ENCODE measurements at regions not wholly inside any gene's neighbourhood (a gene's known extent, or its start where the extent isn't known, plus 50 kb on each side); places are given as distances from the start of the nearest gene placed in this dataset.

- no peaks in the 10 kb centered on the region for H4K20me1 ChIP-seq (ENCODE audit: insufficient read depth, low read length)
- H3K9ac ChIP-seq (ENCODE audit: low read depth, low read length), result no peak overlapping the region
- TF ChIP-seq EZH2 (IDR thresholded peaks at IDR 0.05; ENCODE audit: borderline replicate concordance, low read depth, low read length, severe bottlenecking) (no peak), CTCF (IDR thresholded peaks at IDR 0.05; ENCODE audit: borderline replicate concordance, extremely low read depth, low read length, poor library complexity, severe bottlenecking) (no peak)
- no peaks in the 10 kb centered on the region for H3K27me3 ChIP-seq (ENCODE audit: insufficient read depth, low read length, poor library complexity)
- no peaks in the 10 kb centered on the region for H3K4me1 ChIP-seq (ENCODE audit: insufficient read depth, low read length)
- H3K36me3 ChIP-seq (ENCODE audit: insufficient read depth, low read length), result no peaks in the 10 kb centered on the region
- no peak overlapping the region for H3K27ac ChIP-seq (ENCODE audit: low read length)
- DNase-seq, result no peak
- no peak overlapping the region for H2AFZ ChIP-seq (ENCODE audit: low read depth, low read length)
- no peak for ATAC-seq (ENCODE audit: insufficient read depth, low read depth)
- H3K4me2 ChIP-seq (ENCODE audit: insufficient read depth, low read length), result no peak overlapping the region
- no peak overlapping the region for H3K4me3 ChIP-seq (ENCODE audit: low read depth in 1 of 2, low read length in 2 of 2)
- peaks cover 2% of the 10 kb centered on the region for H3K9me3 ChIP-seq (ENCODE audit: insufficient read depth, low read length, severe bottlenecking)
- no peaks in the 10 kb centered on the region for H3K79me2 ChIP-seq (ENCODE audit: insufficient read depth, low read length)
Observed at GRCh38 chr6:165941249-165941775, 226.3 kb downstream of the TBXT start.

GRCh38 chr6:165940366-165940765 is 227.3 kb downstream of the TBXT start:
- ATAC-seq (ENCODE audit: insufficient read depth, low read depth), result no peak
- TF ChIP-seq EZH2 (IDR thresholded peaks at IDR 0.05; ENCODE audit: borderline replicate concordance, low read depth, low read length, severe bottlenecking) (no peak), CTCF (IDR thresholded peaks at IDR 0.05; ENCODE audit: borderline replicate concordance, extremely low read depth, low read length, poor library complexity, severe bottlenecking) (no peak)
- H4K20me1 ChIP-seq (ENCODE audit: insufficient read depth, low read length), result no peaks in the 10 kb centered on the region
- no peaks in the 10 kb centered on the region for H3K79me2 ChIP-seq (ENCODE audit: insufficient read depth, low read length)
- H3K4me1 ChIP-seq (ENCODE audit: insufficient read depth, low read length), result no peaks in the 10 kb centered on the region
- H2AFZ ChIP-seq (ENCODE audit: low read depth, low read length), result no peak overlapping the region
- H3K4me2 ChIP-seq (ENCODE audit: insufficient read depth, low read length), result no peak overlapping the region
- H3K36me3 ChIP-seq (ENCODE audit: insufficient read depth, low read length), result no peaks in the 10 kb centered on the region
- no peak overlapping the region for H3K9ac ChIP-seq (ENCODE audit: low read depth, low read length)
- peaks cover 2% of the 10 kb centered on the region for H3K9me3 ChIP-seq (ENCODE audit: insufficient read depth, low read length, severe bottlenecking)
- no peak overlapping the region for H3K4me3 ChIP-seq (ENCODE audit: low read depth in 1 of 2, low read length in 2 of 2)
- no peak for DNase-seq
- no peak overlapping the region for H3K27ac ChIP-seq (ENCODE audit: low read length)
- H3K27me3 ChIP-seq (ENCODE audit: insufficient read depth, low read length, poor library complexity), result no peaks in the 10 kb centered on the region

- H3K4me2 ChIP-seq (ENCODE audit: insufficient read depth, low read length), result no peak overlapping the region
- no peak overlapping the region for H3K4me3 ChIP-seq (ENCODE audit: low read depth in 1 of 2, low read length in 2 of 2)
- no peaks in the 10 kb centered on the region for H3K36me3 ChIP-seq (ENCODE audit: insufficient read depth, low read length)
- ATAC-seq (ENCODE audit: insufficient read depth, low read depth), result no peak
- H2AFZ ChIP-seq (ENCODE audit: low read depth, low read length), result no peak overlapping the region
- no peak for DNase-seq
- no peak overlapping the region for H3K27ac ChIP-seq (ENCODE audit: low read length)
- TF ChIP-seq EZH2 (IDR thresholded peaks at IDR 0.05; ENCODE audit: borderline replicate concordance, low read depth, low read length, severe bottlenecking) (no peak), CTCF (IDR thresholded peaks at IDR 0.05; ENCODE audit: borderline replicate concordance, extremely low read depth, low read length, poor library complexity, severe bottlenecking) (no peak)
- H3K79me2 ChIP-seq (ENCODE audit: insufficient read depth, low read length), result no peaks in the 10 kb centered on the region
- H4K20me1 ChIP-seq (ENCODE audit: insufficient read depth, low read length), result no peaks in the 10 kb centered on the region
- no peaks in the 10 kb centered on the region for H3K4me1 ChIP-seq (ENCODE audit: insufficient read depth, low read length)
- no peaks in the 10 kb centered on the region for H3K27me3 ChIP-seq (ENCODE audit: insufficient read depth, low read length, poor library complexity)
- peaks cover 2% of the 10 kb centered on the region for H3K9me3 ChIP-seq (ENCODE audit: insufficient read depth, low read length, severe bottlenecking)
- no peak overlapping the region for H3K9ac ChIP-seq (ENCODE audit: low read depth, low read length)
Observed at GRCh38 chr6:165939601-165940290, 227.9 kb downstream of the TBXT start.

Data from DND-41 (cell line).